Esophagus squamous epithelium (tissue), 5 donors: ENCODE measurements at regions not wholly inside any gene's neighbourhood (a gene's known extent, or its start where the extent isn't known, plus 50 kb on each side); places are given as distances from the start of the nearest gene placed in this dataset.

Experiments
- DNase-seq: peaks from one replicate; lab custom pipeline; 2025; lab: John Stamatoyannopoulos, UW
- H3K27ac ChIP-seq, 4 donors: fragments of 200-600 bp; sonication (generic); one replicate each; pipeline ENCODE4 v1.5.1; 2016 to 2019; ENCODE audit warnings: mild to moderate bottlenecking in 1 of 4
- H3K27me3 ChIP-seq, 4 donors: fragments of 200-600 bp; sonication (generic); 1 replicate in 3 of 4; 2 replicates in 1 of 4; pipeline versions ENCODE4 v1.5.1 to v1.6.0; 2017 to 2021; ENCODE audit warnings: antibody characterized with exemption in 1 of 4
- H3K36me3 ChIP-seq, 3 donors: fragments of 200-600 bp; sonication (generic); one replicate each; pipeline ENCODE4 v1.5.1; 2016 to 2019
- H3K4me1 ChIP-seq, 3 donors: fragments of 200-600 bp; sonication (generic); one replicate each; pipeline ENCODE4 v1.5.1; 2017 to 2019
- H3K4me3 ChIP-seq, 4 donors: fragments of 200-600 bp; sonication (generic); 1 replicate in 3 of 4; 2 replicates in 1 of 4; pipeline ENCODE4 v1.5.1; 2016 to 2019; ENCODE audit warnings: mild to moderate bottlenecking in 2 of 4, moderate library complexity in 1 of 4
- H3K9me3 ChIP-seq, 3 donors: fragments of 200-600 bp; sonication (generic); one replicate each; pipeline ENCODE4 v1.5.1; 2016 to 2019
- CTCF ChIP-seq, 6 experiments: fragments of 450-650 bp in 4 of 6; fragments of 200-600 bp in 2 of 6; sonication (generic) in 2 of 6; IDR thresholded peaks; one replicate each; pipeline ENCODE4 v1.5.1; 2016 to 2019; ENCODE audit warnings: antibody characterized with exemption in 6 of 6, mild to moderate bottlenecking in 4 of 6, moderate library complexity in 4 of 6
- POLR2A ChIP-seq, 4 donors: fragments of 450-650 bp; IDR thresholded peaks; one replicate each; pipeline ENCODE4 v1.6.1; 2017; ENCODE audit warnings: antibody characterized with exemption in 4 of 4, mild to moderate bottlenecking in 4 of 4, moderate library complexity in 3 of 4
- WGBS, 2 donors: methylation state at CpG; one replicate each; pipeline ENCODE4 v1.1.5; 2018; 5-methylcytosine and 5-hydroxymethylcytosine counted together
- intact Hi-C: fragments of 100-400 bp; cut with DNase I; formaldehyde crosslinking; loops from one replicate; pipeline ENCODE4 v1.15.0; 2022
- donor health status: DM: yes; HTN: yes; CAD: no.

DNA sequence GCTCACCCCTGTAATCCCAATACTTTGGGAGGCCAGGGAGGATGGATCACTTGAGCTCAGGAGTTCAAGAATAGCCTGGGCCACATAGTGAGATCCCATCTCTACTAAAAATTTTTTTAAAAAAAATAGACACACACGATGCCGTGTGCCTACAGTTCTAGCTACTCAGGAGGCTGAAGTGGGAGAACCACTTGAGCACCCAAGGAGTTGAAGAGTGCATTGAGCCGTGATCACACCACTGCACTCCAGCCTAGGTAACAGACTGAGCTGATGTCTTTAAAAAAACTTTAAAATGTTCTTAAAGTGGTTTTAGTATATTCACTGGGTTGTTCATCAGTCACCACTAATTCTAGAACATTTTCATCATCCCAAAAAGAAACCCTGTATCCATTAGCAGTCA lies 51.9 kb upstream of the RNF38 start:
- DNase-seq, result no peak
- WGBS, 2 donors, result 86 to 97% methylated on average over 2 to 3 of the region's 3 CpGs

GRCh38 chr9:36450110-36450732 lies 50.2 kb upstream of the RNF38 start:
- DNase-seq, result no peak
- Histone ChIP-seq H3K36me3 (no peaks in the 10 kb centered on the region), H3K9me3 (no peaks in the 10 kb centered on the region), H3K27me3 (no peaks in the 10 kb centered on the region), H3K27ac (no peak overlapping the region), H3K4me1 (peaks cover 0 to 6% (median 0%) of the 10 kb centered on the region in 3 donors), H3K4me3 (no peak overlapping the region)
- TF ChIP-seq POLR2A (IDR thresholded peaks at IDR 0.05) (no peak), CTCF (IDR thresholded peaks at IDR 0.05) (peak; percentile 62 to 75 (median 64))
- intact Hi-C loops, result loop anchor here (5.0 kb wide), 1 partner anchor 107 kb away; no protein-coding TSS in a partner anchor
- WGBS, 2 donors, result 80 to 81% methylated on average over 3 of the region's 3 CpGs

More for the DNA sequence above, 51.9 kb upstream of the RNF38 start:
- H3K9me3 ChIP-seq, result no peaks in the 10 kb centered on the region
- H3K4me1 ChIP-seq, result peaks cover 0 to 11% (median 0%) of the 10 kb centered on the region in 3 donors
- intact Hi-C loops, result loop anchor here (5.0 kb wide), 1 partner anchor 105 kb away; no protein-coding TSS in a partner anchor
- H3K4me3 ChIP-seq, result no peak overlapping the region
- H3K36me3 ChIP-seq, result no peaks in the 10 kb centered on the region
- H3K27me3 ChIP-seq, result no peaks in the 10 kb centered on the region
- no peak for TF ChIP-seq CTCF (IDR thresholded peaks at IDR 0.05)
- H3K27ac ChIP-seq, result no peak overlapping the region
